GM19372 (cell line): ENCODE measurements at regions not wholly inside any gene's neighbourhood (a gene's known extent, or its start where the extent isn't known, plus 50 kb on each side); places are given as distances from the start of the nearest gene placed in this dataset.
"Not testable (repeated sequence)": the region's sequence is repeated elsewhere in the genome, so short reads cannot be mapped to it uniquely, and the experiment has no call there.

Experiments used
- ATAC-seq: cut with Tn5 transposase; IDR thresholded peaks from one replicate; pipeline ENCODE4 v1.9.1; 2021; ENCODE audit warnings: mild to moderate bottlenecking, low read depth, moderate library complexity; ENCODE audit not compliant: unreplicated experiment

- ATAC-seq = no peak
Observed at GRCh38 chr2:16378031-16378430, 287.6 kb downstream of the CYRIA start.

GRCh38 chr2:16375981-16376380, 289.7 kb downstream of the CYRIA start:
- ATAC-seq = no peak

- ATAC-seq = no peak
Observed at GRCh38 chr2:16375351-16375750, 290.3 kb downstream of the CYRIA start.

- no peak for ATAC-seq
Observed at GRCh38 chr2:16374671-16375070, 291.0 kb downstream of the CYRIA start.

- no peak for ATAC-seq
Observed at GRCh38 chr2:16373341-16373740, 292.3 kb downstream of the CYRIA start.

- no peak for ATAC-seq
Observed at GRCh38 chr2:16371751-16372150, 293.9 kb downstream of the CYRIA start.

GRCh38 chr2:16368951-16369350, 296.7 kb downstream of the CYRIA start:
- no peak for ATAC-seq

- no peak for ATAC-seq
Observed at GRCh38 chr2:16368328-16368727, 297.3 kb downstream of the CYRIA start.

- no peak for ATAC-seq
Observed at GRCh38 chr2:16365366-16365765, 300.3 kb downstream of the CYRIA start.

- no peak for ATAC-seq
Observed at GRCh38 chr2:16363581-16363980, 302.1 kb downstream of the CYRIA start.

- no peak for ATAC-seq
Observed at GRCh38 chr2:16362611-16363010, 303.0 kb downstream of the CYRIA start.

GRCh38 chr2:16361261-16361995, 304.2 kb downstream of the CYRIA start:
- no peak for ATAC-seq

GRCh38 chr2:16359961-16360360, 305.7 kb downstream of the CYRIA start:
- ATAC-seq = no peak

GRCh38 chr2:16357188-16357587, 308.4 kb downstream of the CYRIA start:
- no peak for ATAC-seq

GRCh38 chr2:16351541-16351940, 314.1 kb downstream of the CYRIA start:
- ATAC-seq = no peak

GRCh38 chr2:16351137-16351536, 314.5 kb downstream of the CYRIA start:
- no peak for ATAC-seq

GRCh38 chr2:16350211-16350610, 315.4 kb downstream of the CYRIA start:
- ATAC-seq = no peak

- ATAC-seq = no peak
Observed at GRCh38 chr2:16349811-16350210, 315.8 kb downstream of the CYRIA start.

- ATAC-seq = no peak
Observed at GRCh38 chr2:16348821-16349515, 316.7 kb downstream of the CYRIA start.

GRCh38 chr2:16346671-16347070, 319.0 kb downstream of the CYRIA start:
- ATAC-seq = no peak

- ATAC-seq = not testable (repeated sequence)
Observed at GRCh38 chr2:16345231-16345630, 320.4 kb downstream of the CYRIA start.

GRCh38 chr2:16339206-16339605, 326.4 kb downstream of the CYRIA start:
- ATAC-seq = no peak
